OCI-LY7 (cell line): ENCODE measurements at regions not wholly inside any gene's neighbourhood (a gene's known extent, or its start where the extent isn't known, plus 50 kb on each side); places are given as distances from the start of the nearest gene placed in this dataset.

Experiments
- BruUV-seq: library from RNA; stranded (reverse); fragments of 400-500 nt; replicated peaks from 2 replicates; lab custom pipeline; 2021; lab: Mats Ljungman, UMichigan
- CTCF ChIA-PET: fragments of 300-600 bp; sonication (Branson Sonifier 250); formaldehyde crosslinking; loops from one replicate; lab custom pipeline; 2022; ENCODE audit warnings: antibody characterized with exemption; ENCODE audit not compliant: unreplicated experiment; lab: Charles Lee
- POLR2A ChIA-PET: fragments of 300-600 bp; sonication (Branson Sonifier 250); formaldehyde crosslinking; loops from one replicate; lab custom pipeline; 2022; ENCODE audit warnings: antibody characterized with exemption; lab: Charles Lee
- DNase-seq: peaks from one replicate; pipeline ENCODE4 v3.0.0-alpha.2; 2015; ENCODE audit warnings: low spot score
- H2AFZ ChIP-seq: fragments of 200-600 bp; sonication (generic), shearing (Covaris generic); 2 replicates; pipeline ENCODE4 v1.6.1; 2014; ENCODE audit warnings: mild to moderate bottlenecking, antibody characterized with exemption, low read length, moderate library complexity
- H3K27ac ChIP-seq: fragments of 200-600 bp; sonication (generic); 2 replicates; pipeline ENCODE4 v1.5.1; 2014; ENCODE audit warnings: mixed run types, low read depth, mild to moderate bottlenecking, moderate library complexity, low read length, inconsistent platforms; ENCODE audit not compliant: poor library complexity, severe bottlenecking
- H3K36me3 ChIP-seq: fragments of 200-600 bp; sonication (generic); 2 replicates; pipeline ENCODE4 v1.6.1; 2014; ENCODE audit warnings: mild to moderate bottlenecking, antibody characterized with exemption, low read length, moderate library complexity, mixed read lengths; ENCODE audit not compliant: insufficient read depth
- H3K4me1 ChIP-seq: fragments of 200-600 bp; sonication (generic); 2 replicates; pipeline ENCODE4 v1.5.1; 2014; ENCODE audit warnings: mild to moderate bottlenecking, low read length; ENCODE audit not compliant: insufficient read depth, poor library complexity, severe bottlenecking
- H3K4me2 ChIP-seq: fragments of 200-600 bp; sonication (generic); 2 replicates; pipeline ENCODE4 v1.6.1; 2014; ENCODE audit warnings: mild to moderate bottlenecking, low read length
- H3K4me3 ChIP-seq: fragments of 200-600 bp; sonication (generic); 2 replicates; pipeline ENCODE4 v1.5.1; 2014; ENCODE audit warnings: mild to moderate bottlenecking, low read depth, low read length; ENCODE audit not compliant: poor library complexity, severe bottlenecking
- H3K79me2 ChIP-seq: fragments of 200-600 bp; sonication (generic); 2 replicates; pipeline ENCODE4 v1.6.1; 2016; ENCODE audit warnings: low read depth, mild to moderate bottlenecking, low read length, moderate library complexity, mixed read lengths; ENCODE audit not compliant: insufficient read depth
- H3K9me2 ChIP-seq: fragments of 200-600 bp; sonication (generic); 2 replicates; pipeline ENCODE4 v1.6.1; 2016; ENCODE audit warnings: mild to moderate bottlenecking, low read length, mixed read lengths; ENCODE audit not compliant: insufficient read depth
- H3K9me3 ChIP-seq: fragments of 200-600 bp; sonication (generic); 2 replicates; pipeline ENCODE4 v1.6.1; 2014; ENCODE audit warnings: mild to moderate bottlenecking, mixed run types, low read length, mixed read lengths
- H4K20me1 ChIP-seq: fragments of 200-600 bp; sonication (generic); 2 replicates; pipeline ENCODE4 v1.6.1; 2014; ENCODE audit warnings: mild to moderate bottlenecking, antibody characterized with exemption, low read length, moderate library complexity, mixed read lengths; ENCODE audit not compliant: insufficient read depth
- CTCF ChIP-seq: fragments of 200-600 bp; sonication (generic); conservative IDR thresholded peaks from 2 replicates; pipeline ENCODE4 v1.5.1; 2014; ENCODE audit warnings: mild to moderate bottlenecking, antibody characterized with exemption, low read length, moderate library complexity, mixed read lengths
- EZH2phosphoT487 ChIP-seq: fragments of 200-600 bp; sonication (generic); IDR thresholded peaks from 2 replicates; pipeline ENCODE4 v1.6.1; 2018; ENCODE audit warnings: low read depth, borderline replicate concordance, mild to moderate bottlenecking, mixed run types, antibody characterized with exemption, low read length, moderate library complexity, mixed read lengths
- intact Hi-C: fragments of 100-400 bp; cut with micrococcal nuclease; formaldehyde crosslinking; loops from one replicate; pipeline ENCODE4 v1.10.0; 2022; ENCODE audit not compliant: unreplicated experiment

- no peaks in the 10 kb centered on the region for H3K4me1 ChIP-seq
- no peaks in the 10 kb centered on the region for H3K9me3 ChIP-seq
- no peak overlapping the region for H3K4me2 ChIP-seq
- no peaks in the 10 kb centered on the region for H3K79me2 ChIP-seq
- H3K4me3 ChIP-seq, result no peak overlapping the region
- CTCF ChIA-PET, result no interaction called here
- intact Hi-C loops, result no loop called here
- POLR2A ChIA-PET, result interaction anchor here (0.7 kb wide), 2 partner anchors 29 to 835 kb away, joined by 3 to 4 read pairs; no protein-coding TSS in a partner anchor
- TF ChIP-seq CTCF (no peak), EZH2phosphoT487 (no peak)
- no TSS peak for BruUV-seq
- no peaks in the 10 kb centered on the region for H3K9me2 ChIP-seq
- H3K27ac ChIP-seq, result no peak overlapping the region
- H3K36me3 ChIP-seq, result no peaks in the 10 kb centered on the region
- H2AFZ ChIP-seq, result no peak overlapping the region
- H4K20me1 ChIP-seq, result no peaks in the 10 kb centered on the region
- no peak for DNase-seq
Observed at GRCh38 chrX:140206657-140207056, 241.3 kb upstream of the CXorf66 start.

- no peaks in the 10 kb centered on the region for H3K4me1 ChIP-seq
- DNase-seq, result no peak
- intact Hi-C loops, result no loop called here
- no peaks in the 10 kb centered on the region for H3K9me2 ChIP-seq
- H3K79me2 ChIP-seq, result no peaks in the 10 kb centered on the region
- H3K4me3 ChIP-seq, result no peak overlapping the region
- TF ChIP-seq CTCF (no peak), EZH2phosphoT487 (no peak)
- H3K9me3 ChIP-seq, result no peaks in the 10 kb centered on the region
- no peak overlapping the region for H3K4me2 ChIP-seq
- no peaks in the 10 kb centered on the region for H3K36me3 ChIP-seq
- H2AFZ ChIP-seq, result no peak overlapping the region
- ChIA-PET CTCF (no interaction called here), POLR2A (no interaction called here)
- no peak overlapping the region for H3K27ac ChIP-seq
- H4K20me1 ChIP-seq, result no peaks in the 10 kb centered on the region
- no TSS peak for BruUV-seq
Observed at GRCh38 chrX:140190441-140191108, 225.3 kb upstream of the CXorf66 start.

- POLR2A ChIA-PET, result no interaction called here
- TF ChIP-seq CTCF, result no peak
- no peak for TF ChIP-seq EZH2phosphoT487
- no peaks in the 10 kb centered on the region for H3K79me2 ChIP-seq
- H3K27ac ChIP-seq, result no peak overlapping the region
- no peaks in the 10 kb centered on the region for H3K4me1 ChIP-seq
- no TSS peak for BruUV-seq
- H3K4me2 ChIP-seq, result no peak overlapping the region
- H3K9me2 ChIP-seq, result no peaks in the 10 kb centered on the region
- H3K36me3 ChIP-seq, result no peaks in the 10 kb centered on the region
- intact Hi-C loops, result loop anchor here (1.0 kb wide), 1 partner anchor 21 kb away; no protein-coding TSS in a partner anchor
- no peak overlapping the region for H3K4me3 ChIP-seq
- H2AFZ ChIP-seq, result no peak overlapping the region
- no peak for DNase-seq
- CTCF ChIA-PET, result no interaction called here
- no peaks in the 10 kb centered on the region for H3K9me3 ChIP-seq
- no peaks in the 10 kb centered on the region for H4K20me1 ChIP-seq
Observed at GRCh38 chrX:140180585-140180984, 215.3 kb upstream of the CXorf66 start.
